Fibroblast of the aortic adventitia (primary cell): ENCODE measurements at regions not wholly inside any gene's neighbourhood (a gene's known extent, or its start where the extent isn't known, plus 50 kb on each side); places are given as distances from the start of the nearest gene placed in this dataset.

Experiments
- DNase-seq: peaks from one replicate; pipeline ENCODE4 v3.0.0-alpha.2; 2010; ENCODE audit warnings: low read depth
- H3K4me3 ChIP-seq: 2 replicates; pipeline ENCODE4 v1.5.1; 2011; ENCODE audit warnings: low read depth, mild to moderate bottlenecking, control low read depth, low read length, moderate library complexity
- CTCF ChIP-seq: IDR thresholded peaks from 2 replicates; pipeline ENCODE4 v1.5.1; 2011; ENCODE audit warnings: mild to moderate bottlenecking, low read length, control low read depth, inconsistent platforms; ENCODE audit not compliant: insufficient read depth

- no peak for DNase-seq
- no peak overlapping the region for H3K4me3 ChIP-seq
- TF ChIP-seq CTCF: no peak
Observed at GRCh38 chr7:110375068-110375467, 715.9 kb upstream of the LRRN3 start.

DNA sequence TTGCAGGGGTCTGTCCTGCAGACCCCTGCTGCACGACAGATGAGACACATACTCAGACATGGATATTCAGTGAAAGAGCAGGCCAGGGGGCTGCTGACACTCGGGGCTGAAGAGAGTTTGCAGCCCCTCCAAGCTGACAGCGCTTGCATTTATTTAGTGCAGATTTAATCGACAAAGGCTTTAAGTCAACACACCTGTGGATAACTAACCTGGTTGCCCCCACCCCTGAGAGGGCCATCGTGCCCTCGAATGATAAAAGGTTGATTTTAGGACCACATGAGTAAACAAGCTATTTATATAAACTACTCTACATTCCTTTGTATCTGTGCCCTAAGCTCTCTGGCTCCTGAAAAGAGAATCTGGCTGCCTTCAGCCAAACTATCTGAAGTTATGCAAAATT is 708.2 kb upstream of the LRRN3 start:
- no peak for DNase-seq
- no peak overlapping the region for H3K4me3 ChIP-seq
- no peak for TF ChIP-seq CTCF

DNA sequence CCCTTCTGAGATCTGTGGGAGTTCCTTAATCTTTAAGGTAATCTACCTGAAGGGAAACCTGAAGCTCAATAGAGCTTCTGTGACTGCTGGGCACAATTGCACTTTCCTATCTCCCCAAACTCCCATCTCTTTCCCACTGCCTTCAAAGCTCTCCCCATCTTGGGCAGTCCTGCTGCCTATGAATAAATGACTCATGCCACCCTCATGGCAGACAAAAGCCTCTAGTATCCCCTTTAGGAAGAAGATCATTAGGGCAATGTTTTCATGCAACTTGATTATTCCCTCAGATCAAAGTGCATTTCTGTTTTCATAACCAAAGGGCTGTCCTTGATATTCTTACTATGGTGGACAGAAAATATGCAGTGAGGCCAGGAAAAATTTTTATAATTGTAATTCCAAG is 704.9 kb upstream of the LRRN3 start:
- DNase-seq: no peak
- no peak overlapping the region for H3K4me3 ChIP-seq
- no peak for TF ChIP-seq CTCF

GRCh38 chr7:110386913-110387312 is 704.0 kb upstream of the LRRN3 start:
- no peak for TF ChIP-seq CTCF
- DNase-seq: no peak
- no peak overlapping the region for H3K4me3 ChIP-seq

GRCh38 chr7:110387689-110388088 is 703.2 kb upstream of the LRRN3 start:
- no peak overlapping the region for H3K4me3 ChIP-seq
- no peak for DNase-seq
- TF ChIP-seq CTCF: no peak

GRCh38 chr7:110388457-110388856 is 702.5 kb upstream of the LRRN3 start:
- H3K4me3 ChIP-seq: no peak overlapping the region
- no peak for DNase-seq
- no peak for TF ChIP-seq CTCF

DNA sequence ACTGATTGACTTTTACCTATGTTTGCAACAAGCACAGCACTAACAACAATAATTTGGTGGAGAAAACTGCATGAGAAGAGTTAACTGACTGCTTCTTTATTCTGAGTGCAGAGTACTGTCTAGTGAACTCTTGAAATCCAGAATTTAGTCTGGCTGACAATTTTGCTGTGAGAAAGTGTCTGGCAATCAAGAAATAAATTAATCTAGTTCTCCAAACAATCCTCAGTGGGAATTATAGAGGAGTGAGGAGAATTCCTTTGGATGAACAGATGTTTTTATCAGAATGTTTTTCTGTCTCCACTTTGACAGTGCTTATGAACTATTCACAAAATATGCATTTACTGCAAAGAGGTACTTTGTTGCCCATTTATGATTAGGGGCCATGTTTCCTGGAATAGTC is 694.9 kb upstream of the LRRN3 start:
- no peak for TF ChIP-seq CTCF
- H3K4me3 ChIP-seq: no peak overlapping the region
- DNase-seq: no peak
